ENCODE measurements at regions not wholly inside any gene's neighbourhood (a gene's known extent, or its start where the extent isn't known, plus 50 kb on each side); places are given as distances from the start of the nearest gene placed in this dataset.
"Not testable (repeated sequence)": the region's sequence is repeated elsewhere in the genome, so short reads cannot be mapped to it uniquely, and the experiment has no call there.

GRCh38 chr17:27155866-27156265, 138.0 kb upstream of the WSB1 start:
- H3K4me3 ChIP-seq (ENCODE audit: low read depth, low read length), result no peak overlapping the region
- TF ChIP-seq CTCF (IDR thresholded peaks at IDR 0.05; ENCODE audit: insufficient read depth, low read length, missing control alignments), result no peak
- ChIA-PET CTCF (no interaction called here), POLR2A (no interaction called here)
- DNase-seq (ENCODE audit: low read depth, low spot score), result no peak

- CTCF ChIA-PET, result no interaction called here
- TF ChIP-seq CTCF (IDR thresholded peaks at IDR 0.05; ENCODE audit: insufficient read depth, low read length, missing control alignments), result no peak
- POLR2A ChIA-PET, result no interaction called here
- DNase-seq (ENCODE audit: low read depth, low spot score), result no peak
- no peak overlapping the region for H3K4me3 ChIP-seq (ENCODE audit: low read depth, low read length)
Observed at GRCh38 chr17:27157297-27157696, 136.6 kb upstream of the WSB1 start.

- no peak for TF ChIP-seq CTCF (IDR thresholded peaks at IDR 0.05; ENCODE audit: insufficient read depth, low read length, missing control alignments)
- POLR2A ChIA-PET, result no interaction called here
- no peak for DNase-seq (ENCODE audit: low read depth, low spot score)
- CTCF ChIA-PET, result no interaction called here
- no peak overlapping the region for H3K4me3 ChIP-seq (ENCODE audit: low read depth, low read length)
Observed at GRCh38 chr17:27157898-27158297, 136.0 kb upstream of the WSB1 start.

- no peak for TF ChIP-seq CTCF (IDR thresholded peaks at IDR 0.05; ENCODE audit: insufficient read depth, low read length, missing control alignments)
- POLR2A ChIA-PET, result no interaction called here
- no peak for DNase-seq (ENCODE audit: low read depth, low spot score)
- no peak overlapping the region for H3K4me3 ChIP-seq (ENCODE audit: low read depth, low read length)
- CTCF ChIA-PET, result no interaction called here
Observed at GRCh38 chr17:27158382-27158781, 135.5 kb upstream of the WSB1 start.

GRCh38 chr17:27180322-27180721, 113.6 kb upstream of the WSB1 start:
- no peak for TF ChIP-seq CTCF (IDR thresholded peaks at IDR 0.05; ENCODE audit: insufficient read depth, low read length, missing control alignments)
- ChIA-PET POLR2A (no interaction called here), CTCF (no interaction called here)
- no peak for DNase-seq (ENCODE audit: low read depth, low spot score)
- H3K4me3 ChIP-seq (ENCODE audit: low read depth, low read length), result no peak overlapping the region

- H3K4me3 ChIP-seq (ENCODE audit: low read depth, low read length); DNase-seq (ENCODE audit: low read depth, low spot score); POLR2A ChIA-PET; CTCF ChIA-PET: not testable (repeated sequence)
Observed at GRCh38 chr17:27181379-27181925, 112.5 kb upstream of the WSB1 start.

GRCh38 chr17:27181935-27182334, 112.0 kb upstream of the WSB1 start:
- H3K4me3 ChIP-seq (ENCODE audit: low read depth, low read length), result no peak overlapping the region
- no peak for DNase-seq (ENCODE audit: low read depth, low spot score)
- POLR2A ChIA-PET, result no interaction called here
- no peak for TF ChIP-seq CTCF (IDR thresholded peaks at IDR 0.05; ENCODE audit: insufficient read depth, low read length, missing control alignments)
- CTCF ChIA-PET, result no interaction called here

All from AG04449 (cell line).